SK-N-SH (cell line): ENCODE measurements at regions not wholly inside any gene's neighbourhood (a gene's known extent, or its start where the extent isn't known, plus 50 kb on each side); places are given as distances from the start of the nearest gene placed in this dataset.

Experiments
- CTCF ChIA-PET: fragments of 300-600, 350-600 bp; formaldehyde crosslinking; extraction: SDS; loops from one replicate; lab custom pipeline; 2021; lab: Yijun Ruan, JAX
- POLR2A ChIA-PET: fragments of 350-600 bp; sonication (Branson Sonifier 250); formaldehyde crosslinking; extraction: SDS; loops from one replicate; lab custom pipeline; 2020; ENCODE audit warnings: antibody characterized with exemption, inconsistent platforms; lab: Yijun Ruan, JAX
- DNase-seq: peaks from one replicate; pipeline ENCODE4 v3.0.0; 2012
- H2AFZ ChIP-seq: fragments of 200-600 bp; sonication (generic); 2 replicates; pipeline ENCODE4 v1.8.1; 2016; ENCODE audit warnings: antibody characterized with exemption, mild to moderate bottlenecking, low read depth
- H3F3A ChIP-seq: fragments of 200-600 bp; sonication (generic); replicated peaks from 2 replicates; pipeline ENCODE3; 2016; ENCODE audit warnings: antibody characterized with exemption, mild to moderate bottlenecking; ENCODE audit not compliant: insufficient read depth
- H3K27ac ChIP-seq, 2 experiments: fragments of 200-500 bp in 1 of 2; fragments of 200-600 bp in 1 of 2; sonication (Bioruptor generic) in 1 of 2; sonication (generic), shearing (Covaris generic) in 1 of 2; 2 replicates each; pipeline versions ENCODE4 v1.5.1 to v1.6.1; 2014 to 2016; ENCODE audit warnings: low read depth in 2 of 2, inconsistent platforms in 1 of 2, low read length in 1 of 2, mild to moderate bottlenecking in 1 of 2, mixed read lengths in 1 of 2
- H3K27me3 ChIP-seq: fragments of 200-600 bp; sonication (generic), shearing (Covaris generic); 2 replicates; pipeline ENCODE4 v1.6.1; 2016; ENCODE audit warnings: mixed run types; ENCODE audit not compliant: insufficient read depth
- H3K36me3 ChIP-seq, 2 experiments: fragments of 200-500 bp in 1 of 2; fragments of 200-600 bp in 1 of 2; sonication (Bioruptor generic) in 1 of 2; sonication (generic) in 1 of 2; replicated peaks in 1 of 2; 2 replicates each; pipeline versions ENCODE3 to v1.5.1; 2014 to 2016; ENCODE audit warnings: low read length in 1 of 2, mild to moderate bottlenecking in 1 of 2; ENCODE audit not compliant: insufficient read depth in 2 of 2, control insufficient read depth in 1 of 2
- H3K4me1 ChIP-seq, 2 experiments: fragments of 200-500 bp in 1 of 2; fragments of 200-600 bp in 1 of 2; sonication (Bioruptor generic) in 1 of 2; sonication (generic), shearing (Covaris generic) in 1 of 2; 2 replicates each; pipeline versions ENCODE4 v1.5.1 to v1.6.1; 2014 to 2016; ENCODE audit warnings: low read depth in 1 of 2, low read length in 1 of 2, mixed run types in 1 of 2; ENCODE audit not compliant: insufficient read depth in 2 of 2, control insufficient read depth in 1 of 2
- H3K4me2 ChIP-seq: fragments of 200-600 bp; sonication (generic), shearing (Covaris generic); 2 replicates; pipeline ENCODE4 v1.6.1; 2017; ENCODE audit warnings: mixed run types
- H3K4me3 ChIP-seq, 2 experiments: fragments of 200-500 bp in 1 of 2; fragments of 200-600 bp in 1 of 2; sonication (Bioruptor generic) in 1 of 2; sonication (generic), shearing (Covaris generic) in 1 of 2; 2 replicates each; pipeline versions ENCODE4 v1.5.1 to v1.8.1; 2014 to 2016; ENCODE audit warnings: low read depth in 2 of 2, inconsistent platforms in 1 of 2, low read length in 1 of 2, mild to moderate bottlenecking in 1 of 2, mixed read lengths in 1 of 2, moderate library complexity in 1 of 2
- H3K79me2 ChIP-seq: fragments of 200-600 bp; sonication (generic); 2 replicates; pipeline ENCODE4 v1.8.1; 2017; ENCODE audit warnings: mild to moderate bottlenecking; ENCODE audit not compliant: insufficient read depth
- H3K9ac ChIP-seq: fragments of 200-600 bp; sonication (generic); 2 replicates; pipeline ENCODE4 v1.6.1; 2017; ENCODE audit warnings: mixed run types
- H3K9me2 ChIP-seq: fragments of 200-600 bp; sonication (generic); 2 replicates; pipeline ENCODE4 v1.6.1; 2017; ENCODE audit warnings: mixed run types
- H3K9me3 ChIP-seq: fragments of 200-600 bp; sonication (generic); 2 replicates; pipeline ENCODE4 v1.6.1; 2017; ENCODE audit warnings: mixed run types, mild to moderate bottlenecking, moderate library complexity
- H4K20me1 ChIP-seq: fragments of 200-600 bp; sonication (generic); 2 replicates; pipeline ENCODE4 v1.6.1; 2017; ENCODE audit warnings: mild to moderate bottlenecking, mixed run types; ENCODE audit not compliant: insufficient read depth
- ELF1 ChIP-seq: IDR thresholded peaks from 2 replicates; pipeline ENCODE4 v1.4.0; 2012
- EP300 ChIP-seq, 2 experiments: IDR thresholded peaks; 2 replicates each; pipeline versions ENCODE4 v1.4.0 to v1.6.1; 2012; ENCODE audit warnings: borderline replicate concordance in 1 of 2, low read depth in 1 of 2, low read length in 1 of 2
- EZH2phosphoT487 ChIP-seq: fragments of 200-600 bp; sonication (generic); IDR thresholded peaks from 2 replicates; pipeline ENCODE4 v1.6.1; 2017; ENCODE audit warnings: low read depth, mixed run types, mild to moderate bottlenecking, antibody characterized with exemption, moderate library complexity, borderline replicate concordance
- FOXJ3 ChIP-seq: sonication (generic); formaldehyde crosslinking; IDR thresholded peaks from 2 replicates; pipeline ENCODE4 v1.5.1; 2020; ENCODE audit warnings: mild to moderate bottlenecking, missing genetic modification reagents
- FOXM1 ChIP-seq: IDR thresholded peaks from 2 replicates; pipeline ENCODE4 v1.4.0; 2012; ENCODE audit warnings: low read depth, mild to moderate bottlenecking
- IRF3 ChIP-seq: fragments of 150-350 bp; IDR thresholded peaks from 2 replicates; pipeline ENCODE4 v1.6.1; 2016; ENCODE audit warnings: mild to moderate bottlenecking, low read depth, low read length
- MEF2A ChIP-seq: IDR thresholded peaks from 2 replicates; pipeline ENCODE4 v1.4.0; 2012; ENCODE audit warnings: low read depth, borderline replicate concordance
- MXI1 ChIP-seq: IDR thresholded peaks from 2 replicates; pipeline ENCODE4 v1.6.1; 2012; ENCODE audit warnings: mild to moderate bottlenecking, low read depth, low read length, improper control_type of control experiment
- POLR2AphosphoS5 ChIP-seq: IDR thresholded peaks from 2 replicates; pipeline ENCODE4 v1.6.1; 2012; ENCODE audit warnings: low read depth, low read length
- RAD21 ChIP-seq: IDR thresholded peaks from 2 replicates; pipeline ENCODE4 v1.6.1; 2012; ENCODE audit warnings: mild to moderate bottlenecking, low read length
- RCOR1 ChIP-seq: fragments of 150-350 bp; IDR thresholded peaks from 2 replicates; pipeline ENCODE4 v1.6.1; 2017; ENCODE audit warnings: antibody characterized with exemption, low read length
- RFX5 ChIP-seq: IDR thresholded peaks from 2 replicates; pipeline ENCODE4 v1.6.1; 2012; ENCODE audit warnings: mild to moderate bottlenecking, improper control_type of control experiment, low read length
- SIN3A ChIP-seq: IDR thresholded peaks from 2 replicates; pipeline ENCODE4 v1.6.1; 2012; ENCODE audit warnings: low read depth, mild to moderate bottlenecking, low read length, moderate library complexity, borderline replicate concordance
- TEAD4 ChIP-seq: IDR thresholded peaks from 2 replicates; pipeline ENCODE4 v1.4.0; 2012; ENCODE audit warnings: mild to moderate bottlenecking, borderline replicate concordance; ENCODE audit not compliant: insufficient read depth
- USF2 ChIP-seq: fragments of 150-350 bp; IDR thresholded peaks from 2 replicates; pipeline ENCODE4 v1.6.1; 2017; ENCODE audit warnings: antibody characterized with exemption, low read length, low read depth, borderline replicate concordance
- WGBS: methylation state at CpG from one replicate; pipeline ENCODE4 v1.1.6; 2017; ENCODE audit warnings: low lambda C conversion rate; 5-methylcytosine and 5-hydroxymethylcytosine counted together
- TF ChIP-seq, protein P1 (sequence below): IDR thresholded peaks from 2 replicates; pipeline ENCODE4 v1.6.1; 2012; ENCODE audit warnings: mild to moderate bottlenecking, low read depth, low read length, moderate library complexity
- TF ChIP-seq, protein P2 (sequence below): IDR thresholded peaks from 2 replicates; pipeline ENCODE4; 2012

- Histone ChIP-seq H3K9me3 (no peaks in the 10 kb centered on the region), H3K4me3 (no peak overlapping the region), H3K9me2 (no peaks in the 10 kb centered on the region), H2AFZ (no peak overlapping the region), H3K27me3 (no peaks in the 10 kb centered on the region), H3F3A (no peaks in the 10 kb centered on the region), H3K9ac (no peak overlapping the region), H3K36me3 (no peaks in the 10 kb centered on the region), H3K4me1 (no peaks in the 10 kb centered on the region; a peak in 1 of 4 replicates), H3K27ac (no peak overlapping the region), H3K79me2 (no peaks in the 10 kb centered on the region), H3K4me2 (no peak overlapping the region), H4K20me1 (no peaks in the 10 kb centered on the region)
- POLR2A ChIA-PET = no interaction called here
- TF ChIP-seq MXI1 (no peak), EP300 (IDR thresholded peaks at IDR 0.05; ENCODE audit: borderline replicate concordance in 1 of 2, low read depth in 1 of 2, low read length in 1 of 2) (no peak), FOXM1 (no peak), RCOR1 (no peak)
- TF ChIP-seq, protein P1, sequence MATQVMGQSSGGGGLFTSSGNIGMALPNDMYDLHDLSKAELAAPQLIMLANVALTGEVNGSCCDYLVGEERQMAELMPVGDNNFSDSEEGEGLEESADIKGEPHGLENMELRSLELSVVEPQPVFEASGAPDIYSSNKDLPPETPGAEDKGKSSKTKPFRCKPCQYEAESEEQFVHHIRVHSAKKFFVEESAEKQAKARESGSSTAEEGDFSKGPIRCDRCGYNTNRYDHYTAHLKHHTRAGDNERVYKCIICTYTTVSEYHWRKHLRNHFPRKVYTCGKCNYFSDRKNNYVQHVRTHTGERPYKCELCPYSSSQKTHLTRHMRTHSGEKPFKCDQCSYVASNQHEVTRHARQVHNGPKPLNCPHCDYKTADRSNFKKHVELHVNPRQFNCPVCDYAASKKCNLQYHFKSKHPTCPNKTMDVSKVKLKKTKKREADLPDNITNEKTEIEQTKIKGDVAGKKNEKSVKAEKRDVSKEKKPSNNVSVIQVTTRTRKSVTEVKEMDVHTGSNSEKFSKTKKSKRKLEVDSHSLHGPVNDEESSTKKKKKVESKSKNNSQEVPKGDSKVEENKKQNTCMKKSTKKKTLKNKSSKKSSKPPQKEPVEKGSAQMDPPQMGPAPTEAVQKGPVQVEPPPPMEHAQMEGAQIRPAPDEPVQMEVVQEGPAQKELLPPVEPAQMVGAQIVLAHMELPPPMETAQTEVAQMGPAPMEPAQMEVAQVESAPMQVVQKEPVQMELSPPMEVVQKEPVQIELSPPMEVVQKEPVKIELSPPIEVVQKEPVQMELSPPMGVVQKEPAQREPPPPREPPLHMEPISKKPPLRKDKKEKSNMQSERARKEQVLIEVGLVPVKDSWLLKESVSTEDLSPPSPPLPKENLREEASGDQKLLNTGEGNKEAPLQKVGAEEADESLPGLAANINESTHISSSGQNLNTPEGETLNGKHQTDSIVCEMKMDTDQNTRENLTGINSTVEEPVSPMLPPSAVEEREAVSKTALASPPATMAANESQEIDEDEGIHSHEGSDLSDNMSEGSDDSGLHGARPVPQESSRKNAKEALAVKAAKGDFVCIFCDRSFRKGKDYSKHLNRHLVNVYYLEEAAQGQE = no peak
- DNase-seq = no peak
- CTCF ChIA-PET = interaction anchor here (1.4 kb wide), 1 partner anchor 12 kb away, joined by 3 read pairs; no protein-coding TSS in a partner anchor
- WGBS = 69% methylated on average over 4 of the region's 4 CpGs
Measured at GRCh38 chr2:8031370-8031769, 650.5 kb upstream of the ID2 start.

- H3K4me1 ChIP-seq = no peaks in the 10 kb centered on the region; a peak in 1 of 4 replicates
- ChIA-PET CTCF (interaction anchor here (0.6 to 1.6 kb wide), 2 partner anchors 14 to 350 kb away, joined by 3 to 4 read pairs; no protein-coding TSS in a partner anchor), POLR2A (no interaction called here)
- H3K4me3 ChIP-seq = no peak overlapping the region
- H4K20me1 ChIP-seq = no peaks in the 10 kb centered on the region
- DNase-seq = no peak
- no peaks in the 10 kb centered on the region for H3F3A ChIP-seq
- no peaks in the 10 kb centered on the region for H3K36me3 ChIP-seq
- H3K4me2 ChIP-seq = no peak overlapping the region
- 62% methylated on average over 7 of the region's 7 CpGs for WGBS
- H3K9ac ChIP-seq = no peak overlapping the region
- H3K27ac ChIP-seq = no peak overlapping the region
- no peaks in the 10 kb centered on the region for H3K27me3 ChIP-seq
- H3K79me2 ChIP-seq = no peaks in the 10 kb centered on the region
- H3K9me3 ChIP-seq = no peaks in the 10 kb centered on the region
- no peaks in the 10 kb centered on the region for H3K9me2 ChIP-seq
- H2AFZ ChIP-seq = no peak overlapping the region
- no peak for TF ChIP-seq FOXJ3
- TF ChIP-seq MEF2A = no peak
- TF ChIP-seq POLR2AphosphoS5 = no peak
- no peak for TF ChIP-seq IRF3
- TF ChIP-seq EP300 (IDR thresholded peaks at IDR 0.05; ENCODE audit: borderline replicate concordance in 1 of 2, low read depth in 1 of 2, low read length in 1 of 2) = no peak
- TF ChIP-seq, protein P2, sequence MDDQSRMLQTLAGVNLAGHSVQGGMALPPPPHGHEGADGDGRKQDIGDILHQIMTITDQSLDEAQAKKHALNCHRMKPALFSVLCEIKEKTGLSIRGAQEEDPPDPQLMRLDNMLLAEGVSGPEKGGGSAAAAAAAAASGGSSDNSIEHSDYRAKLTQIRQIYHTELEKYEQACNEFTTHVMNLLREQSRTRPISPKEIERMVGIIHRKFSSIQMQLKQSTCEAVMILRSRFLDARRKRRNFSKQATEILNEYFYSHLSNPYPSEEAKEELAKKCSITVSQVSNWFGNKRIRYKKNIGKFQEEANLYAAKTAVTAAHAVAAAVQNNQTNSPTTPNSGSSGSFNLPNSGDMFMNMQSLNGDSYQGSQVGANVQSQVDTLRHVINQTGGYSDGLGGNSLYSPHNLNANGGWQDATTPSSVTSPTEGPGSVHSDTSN = no peak
- no peak for TF ChIP-seq USF2
- no peak for TF ChIP-seq TEAD4
- TF ChIP-seq RAD21 = no peak
- TF ChIP-seq ELF1 = no peak
- no peak for TF ChIP-seq RFX5
- no peak for TF ChIP-seq EZH2phosphoT487
- TF ChIP-seq RCOR1 = no peak
- TF ChIP-seq SIN3A = no peak
Measured at GRCh38 chr2:8033546-8034096, 648.2 kb upstream of the ID2 start.
